Osteoblast (primary cell): ENCODE measurements at regions not wholly inside any gene's neighbourhood (a gene's known extent, or its start where the extent isn't known, plus 50 kb on each side); places are given as distances from the start of the nearest gene placed in this dataset.
A peak's percentile ranks its signal among the peaks of the same experiment; 100 is the strongest.

Source experiments
- DNase-seq: peaks from one replicate; pipeline ENCODE4 v3.0.0; 2011; ENCODE audit warnings: low spot score, mixed read lengths; ENCODE audit not compliant: insufficient read length; ENCODE audit errors: missing footprints
- H2AFZ ChIP-seq: 2 replicates; pipeline ENCODE4 v1.6.0; 2011; ENCODE audit warnings: mild to moderate bottlenecking, low read length
- H3K27ac ChIP-seq: 2 replicates; pipeline ENCODE4 v1.5.1; 2011; ENCODE audit warnings: mild to moderate bottlenecking, low read depth, low read length, moderate library complexity
- H3K27me3 ChIP-seq: 2 replicates; pipeline ENCODE4 v1.6.0; 2012; ENCODE audit warnings: mild to moderate bottlenecking, control low read depth, inconsistent platforms, low read length, moderate library complexity; ENCODE audit not compliant: insufficient read depth
- H3K36me3 ChIP-seq: 2 replicates; pipeline ENCODE4 v1.5.1; 2011; ENCODE audit warnings: mild to moderate bottlenecking, low read length, control low read depth, moderate library complexity; ENCODE audit not compliant: insufficient read depth
- H3K4me1 ChIP-seq: 2 replicates; pipeline ENCODE4 v1.5.1; 2011; ENCODE audit warnings: mild to moderate bottlenecking, low read length, control low read depth, moderate library complexity; ENCODE audit not compliant: insufficient read depth
- H3K4me2 ChIP-seq: 2 replicates; pipeline ENCODE4 v1.6.0; 2011; ENCODE audit warnings: mild to moderate bottlenecking, low read length; ENCODE audit not compliant: insufficient read depth
- H3K4me3 ChIP-seq: fragments of 200-600 bp; sonication (generic); 3 replicates; pipeline ENCODE4 v1.5.1; 2012; ENCODE audit warnings: mild to moderate bottlenecking, low read length, inconsistent platforms; ENCODE audit not compliant: insufficient read depth
- H3K79me2 ChIP-seq: 2 replicates; pipeline ENCODE4 v1.6.0; 2012; ENCODE audit warnings: mild to moderate bottlenecking, low read length, control low read depth, inconsistent platforms; ENCODE audit not compliant: insufficient read depth
- H3K9me3 ChIP-seq: 2 replicates; pipeline ENCODE4 v1.5.1; 2011; ENCODE audit warnings: low read depth, low read length, control low read depth
- H4K20me1 ChIP-seq: 2 replicates; pipeline ENCODE4 v1.6.0; 2012; ENCODE audit warnings: mild to moderate bottlenecking, low read length, control low read depth; ENCODE audit not compliant: insufficient read depth
- CTCF ChIP-seq: IDR thresholded peaks from 2 replicates; pipeline ENCODE4 v1.5.1; 2011; ENCODE audit warnings: mild to moderate bottlenecking, low read depth, low read length, moderate library complexity; ENCODE audit errors: extremely low read depth

- Histone ChIP-seq H3K4me1 (peaks cover 8% of the 10 kb centered on the region), H4K20me1 (no peaks in the 10 kb centered on the region), H2AFZ (peak overlapping the region; percentile 83), H3K4me3 (peak overlapping the region; percentile 21), H3K79me2 (no peaks in the 10 kb centered on the region), H3K4me2 (peak overlapping the region; percentile 49), H3K27me3 (no peaks in the 10 kb centered on the region), H3K27ac (peak overlapping the region; percentile 36), H3K9me3 (no peaks in the 10 kb centered on the region), H3K36me3 (no peaks in the 10 kb centered on the region)
- peak; percentile 89 for DNase-seq
- TF ChIP-seq CTCF: no peak
Observed at GRCh38 chr2:8229546-8229986, 452.3 kb upstream of the ID2 start.

GRCh38 chr2:8230466-8230865 lies 451.4 kb upstream of the ID2 start:
- Histone ChIP-seq H3K27me3 (no peaks in the 10 kb centered on the region), H4K20me1 (no peaks in the 10 kb centered on the region), H3K4me3 (no peak overlapping the region)

GRCh38 chr2:8231902-8232301 lies 450.0 kb upstream of the ID2 start:
- H3K4me3 ChIP-seq: no peak overlapping the region
- H3K4me2 ChIP-seq: no peak overlapping the region
- H4K20me1 ChIP-seq: no peaks in the 10 kb centered on the region
- H3K36me3 ChIP-seq: no peaks in the 10 kb centered on the region
- no peaks in the 10 kb centered on the region for H3K79me2 ChIP-seq
- no peaks in the 10 kb centered on the region for H3K27me3 ChIP-seq
- H3K4me1 ChIP-seq: peaks cover 8% of the 10 kb centered on the region
- no peak for TF ChIP-seq CTCF
- no peaks in the 10 kb centered on the region for H3K9me3 ChIP-seq
- no peak for DNase-seq
- no peak overlapping the region for H3K27ac ChIP-seq
- H2AFZ ChIP-seq: no peak overlapping the region

More at GRCh38 chr2:8230466-8230865, 451.4 kb upstream of the ID2 start:
- H3K4me2 ChIP-seq: no peak overlapping the region
- H3K4me1 ChIP-seq: peaks cover 8% of the 10 kb centered on the region
- H2AFZ ChIP-seq: no peak overlapping the region
- no peaks in the 10 kb centered on the region for H3K9me3 ChIP-seq
- TF ChIP-seq CTCF: no peak
- H3K27ac ChIP-seq: no peak overlapping the region
- DNase-seq: no peak
- H3K79me2 ChIP-seq: no peaks in the 10 kb centered on the region
- H3K36me3 ChIP-seq: no peaks in the 10 kb centered on the region

- Histone ChIP-seq H3K4me2 (no peak overlapping the region), H3K4me1 (peaks cover 8% of the 10 kb centered on the region), H3K27ac (no peak overlapping the region), H3K27me3 (no peaks in the 10 kb centered on the region), H3K36me3 (no peaks in the 10 kb centered on the region), H4K20me1 (no peaks in the 10 kb centered on the region), H3K9me3 (no peaks in the 10 kb centered on the region), H3K4me3 (no peak overlapping the region), H3K79me2 (no peaks in the 10 kb centered on the region), H2AFZ (no peak overlapping the region)
- TF ChIP-seq CTCF: no peak
- DNase-seq: no peak
Observed at GRCh38 chr2:8232871-8233270, 449.0 kb upstream of the ID2 start.
